Type B pancreatic cell (in vitro differentiated cells): ENCODE measurements at regions not wholly inside any gene's neighbourhood (a gene's known extent, or its start where the extent isn't known, plus 50 kb on each side); places are given as distances from the start of the nearest gene placed in this dataset.

Source experiments
- DNase-seq: peaks from one replicate; pipeline ENCODE4 v3.0.0; 2021; ENCODE audit warnings: mixed read lengths; ENCODE audit not compliant: unreplicated experiment; ENCODE audit errors: extremely low spot score
- H3K27ac Mint-ChIP-seq: 2 replicates; pipeline ENCODE4 v1.8.0; 2021; ENCODE audit warnings: mild to moderate bottlenecking, mixed read lengths
- H3K27me3 Mint-ChIP-seq: 2 replicates; pipeline ENCODE4 v1.8.0; 2021; ENCODE audit warnings: mixed read lengths
- H3K36me3 Mint-ChIP-seq: 2 replicates; pipeline ENCODE4 v1.8.0; 2021; ENCODE audit warnings: mixed read lengths
- H3K4me1 Mint-ChIP-seq: one replicate; pipeline ENCODE4 v1.8.0; 2021; ENCODE audit warnings: mixed read lengths; ENCODE audit not compliant: unreplicated experiment
- H3K4me3 Mint-ChIP-seq: 2 replicates; pipeline ENCODE4 v1.8.0; 2021; ENCODE audit warnings: mild to moderate bottlenecking, mixed read lengths
- H3K9me3 Mint-ChIP-seq: 2 replicates; pipeline ENCODE4 v1.8.0; 2021; ENCODE audit warnings: mixed read lengths
- CTCF ChIP-seq: fragments of 200-600 bp; sonication (generic); conservative IDR thresholded peaks from 2 replicates; pipeline ENCODE4 v1.5.0; 2021; ENCODE audit warnings: antibody characterized with exemption, mild to moderate bottlenecking

- Mint-ChIP-seq H3K27me3 (no peaks in the 10 kb centered on the region), H3K27ac (no peak overlapping the region), H3K4me3 (no peak overlapping the region), H3K4me1 (peaks cover 27% of the 10 kb centered on the region), H3K36me3 (no peaks in the 10 kb centered on the region), H3K9me3 (no peaks in the 10 kb centered on the region)
- no peak for TF ChIP-seq CTCF
- no peak for DNase-seq
These were observed 358.9 kb upstream of the SASH1 start for GRCh38 chr6:147983581-147984366.

- Mint-ChIP-seq H3K9me3 (peaks cover 4% of the 10 kb centered on the region), H3K27me3 (no peaks in the 10 kb centered on the region), H3K27ac (no peak overlapping the region), H3K4me3 (no peak overlapping the region), H3K4me1 (peaks cover 27% of the 10 kb centered on the region), H3K36me3 (peaks cover 2% of the 10 kb centered on the region)
- no peak for TF ChIP-seq CTCF
- DNase-seq, result no peak
These were observed 355.8 kb upstream of the SASH1 start for GRCh38 chr6:147986846-147987245.

- no peaks in the 10 kb centered on the region for H3K27me3 Mint-ChIP-seq
- no peak overlapping the region for H3K27ac Mint-ChIP-seq
- peaks cover 4% of the 10 kb centered on the region for H3K36me3 Mint-ChIP-seq
- H3K4me1 Mint-ChIP-seq, result peaks cover 15% of the 10 kb centered on the region
- TF ChIP-seq CTCF, result no peak
- H3K4me3 Mint-ChIP-seq, result no peak overlapping the region
- no peak for DNase-seq
- peaks cover 8% of the 10 kb centered on the region for H3K9me3 Mint-ChIP-seq
These were observed 352.5 kb upstream of the SASH1 start for GRCh38 chr6:147990159-147990558.

GRCh38 chr6:147991961-147992360, 350.7 kb upstream of the SASH1 start:
- Mint-ChIP-seq H3K27me3 (no peaks in the 10 kb centered on the region), H3K4me1 (peaks cover 4% of the 10 kb centered on the region), H3K4me3 (no peak overlapping the region), H3K36me3 (peaks cover 4% of the 10 kb centered on the region), H3K27ac (no peak overlapping the region), H3K9me3 (peaks cover 8% of the 10 kb centered on the region)
- no peak for DNase-seq
- TF ChIP-seq CTCF, result no peak

- DNase-seq, result no peak
- TF ChIP-seq CTCF, result no peak
- H3K27ac Mint-ChIP-seq, result no peak overlapping the region
- peaks cover 11% of the 10 kb centered on the region for H3K4me1 Mint-ChIP-seq
- H3K4me3 Mint-ChIP-seq, result no peak overlapping the region
- H3K9me3 Mint-ChIP-seq, result no peaks in the 10 kb centered on the region
- no peaks in the 10 kb centered on the region for H3K27me3 Mint-ChIP-seq
- peaks cover 6% of the 10 kb centered on the region for H3K36me3 Mint-ChIP-seq
These were observed 343.6 kb upstream of the SASH1 start for GRCh38 chr6:147999001-147999540.
